GM21360 (cell line): ENCODE measurements at regions not wholly inside any gene's neighbourhood (a gene's known extent, or its start where the extent isn't known, plus 50 kb on each side); places are given as distances from the start of the nearest gene placed in this dataset.

Source experiments
- ATAC-seq: cut with Tn5 transposase; IDR thresholded peaks from one replicate; pipeline ENCODE4 v1.9.1; 2021; ENCODE audit warnings: mild to moderate bottlenecking, moderate library complexity; ENCODE audit not compliant: unreplicated experiment

- ATAC-seq: no peak
These were observed 59.6 kb upstream of the PITRM1 start for GRCh38 chr10:3231951-3232730.

- no peak for ATAC-seq
These were observed 57.2 kb upstream of the PITRM1 start for GRCh38 chr10:3229815-3230214.

GRCh38 chr10:3228629-3228945 is 56.0 kb upstream of the PITRM1 start:
- ATAC-seq: no peak

GRCh38 chr10:3226960-3227744 is 54.6 kb upstream of the PITRM1 start:
- ATAC-seq: no peak

GRCh38 chr10:3225561-3225960 is 53.0 kb upstream of the PITRM1 start:
- ATAC-seq: no peak

GRCh38 chr10:3224241-3224640 is 51.7 kb upstream of the PITRM1 start:
- no peak for ATAC-seq

- no peak for ATAC-seq
These were observed 50.0 kb upstream of the PITRM1 start for GRCh38 chr10:3222626-3223025.
